ENCODE measurements at regions not wholly inside any gene's neighbourhood (a gene's known extent, or its start where the extent isn't known, plus 50 kb on each side); places are given as distances from the start of the nearest gene placed in this dataset.

GRCh38 chr3:55190331-55190730 lies 262.5 kb upstream of the LRTM1 start:
- H4K20me1 ChIP-seq (replicated peaks; ENCODE audit: control insufficient read depth, insufficient read depth, low read length) = no peaks in the 10 kb centered on the region
- no peaks in the 10 kb centered on the region for H3K4me1 ChIP-seq (replicated peaks in 1 of 2; ENCODE audit: control insufficient read depth in 2 of 2, insufficient read depth in 2 of 2, low read length in 2 of 2)
- no peak overlapping the region for H3K4me3 ChIP-seq
- no TSS peak for BruUV-seq (replicated peaks)
- H2AFZ ChIP-seq (ENCODE audit: low read depth, low read length) = 0 out of 2 replicates have a peak overlapping the region, but pooled peaks have one; percentile 23
- FAIRE-seq = no peak
- ATAC-seq = no peak
- H3K27me3 ChIP-seq (ENCODE audit: control insufficient read depth in 2 of 2, insufficient read depth in 2 of 2, low read length in 2 of 2) = no peaks in the 10 kb centered on the region
- no peak overlapping the region for H3K27ac ChIP-seq (ENCODE audit: extremely low read depth, low read depth, low read length)
- no peak overlapping the region for H3K4me2 ChIP-seq (ENCODE audit: insufficient read depth, low read length)
- intact Hi-C loops (cut with micrococcal nuclease) = no loop called here
- no peaks in the 10 kb centered on the region for H3K79me2 ChIP-seq (ENCODE audit: control insufficient read depth, insufficient read depth, low read length)
- WGBS (ENCODE audit: insufficient coverage, low coverage, missing lambda C conversion rate) = 0% methylated on average over 5 of the region's 6 CpGs
- no peak for DNase-seq (ENCODE audit: extremely low read depth in 1 of 4, low spot score in 3 of 4)
- POLR2A ChIA-PET = no interaction called here
- H3K9me3 ChIP-seq (replicated peaks; ENCODE audit: control insufficient read depth, insufficient read depth, low read depth, low read length) = no peaks in the 10 kb centered on the region
- H3K9ac ChIP-seq (ENCODE audit: insufficient read depth in 1 of 2, low read depth in 2 of 2, low read length in 2 of 2) = no peak overlapping the region
- in situ Hi-C loops (cut with MboI) = no loop called here
- H3K36me3 ChIP-seq (ENCODE audit: control insufficient read depth, insufficient read depth, low read length) = no peaks in the 10 kb centered on the region
- H3K9me1 ChIP-seq (ENCODE audit: control insufficient read depth, insufficient read depth, low read length) = no peaks in the 10 kb centered on the region
- CTCF ChIA-PET (ENCODE audit: low intra/inter-chr PET ratio) = no interaction called here
- TF ChIP-seq ZNF644 (tag; IDR thresholded peaks at IDR 0.05; ENCODE audit: low read depth) (no peak), SP2 (IDR thresholded peaks at IDR 0.05; ENCODE audit: extremely low read depth, low read depth, low read length, poor library complexity, severe bottlenecking) (no peak), BRD4 (IDR thresholded peaks at IDR 0.05) (no peak), HDAC3 (IDR thresholded peaks at IDR 0.05; ENCODE audit: borderline replicate concordance, partially characterized antibody) (no peak), NR2F6 (CRISPR knock-in tag; IDR thresholded peaks at IDR 0.05) (no peak), USF2 (CRISPR knock-in tag; IDR thresholded peaks at IDR 0.05) (no peak), CTBP1 (IDR thresholded peaks at IDR 0.05; ENCODE audit: borderline replicate concordance) (no peak), ZZZ3 (IDR thresholded peaks at IDR 0.05) (no peak), ATF7 (IDR thresholded peaks at IDR 0.05) (no peak), PHF20 (IDR thresholded peaks at IDR 0.05; ENCODE audit: partially characterized antibody) (no peak), ARID3A (IDR thresholded peaks at IDR 0.05; ENCODE audit: borderline replicate concordance, low read depth, low read length) (no peak), SREBF1 (IDR thresholded peaks at IDR 0.05; ENCODE audit: borderline replicate concordance, low read depth, low read length) (no peak), KLF6 (CRISPR knock-in tag; IDR thresholded peaks at IDR 0.05; ENCODE audit: borderline replicate concordance) (no peak), SRSF7 (optimal IDR thresholded peaks at IDR 0.05; ENCODE audit: low read depth, low read length) (no peak)
- TF ChIP-seq, protein P1, sequence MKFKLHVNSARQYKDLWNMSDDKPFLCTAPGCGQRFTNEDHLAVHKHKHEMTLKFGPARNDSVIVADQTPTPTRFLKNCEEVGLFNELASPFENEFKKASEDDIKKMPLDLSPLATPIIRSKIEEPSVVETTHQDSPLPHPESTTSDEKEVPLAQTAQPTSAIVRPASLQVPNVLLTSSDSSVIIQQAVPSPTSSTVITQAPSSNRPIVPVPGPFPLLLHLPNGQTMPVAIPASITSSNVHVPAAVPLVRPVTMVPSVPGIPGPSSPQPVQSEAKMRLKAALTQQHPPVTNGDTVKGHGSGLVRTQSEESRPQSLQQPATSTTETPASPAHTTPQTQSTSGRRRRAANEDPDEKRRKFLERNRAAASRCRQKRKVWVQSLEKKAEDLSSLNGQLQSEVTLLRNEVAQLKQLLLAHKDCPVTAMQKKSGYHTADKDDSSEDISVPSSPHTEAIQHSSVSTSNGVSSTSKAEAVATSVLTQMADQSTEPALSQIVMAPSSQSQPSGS (CRISPR knock-in tag; IDR thresholded peaks at IDR 0.05) = no peak
